ENCODE measurements at regions not wholly inside any gene's neighbourhood (a gene's known extent, or its start where the extent isn't known, plus 50 kb on each side); places are given as distances from the start of the nearest gene placed in this dataset.

- DNase-seq = no peak
Measured at GRCh38 chr3:170643831-170644230, 58.0 kb upstream of the SLC7A14 start.

- no peak for DNase-seq
Measured at GRCh38 chr3:170642882-170643601, 57.2 kb upstream of the SLC7A14 start.

GRCh38 chr3:170641510-170642236 is 55.8 kb upstream of the SLC7A14 start:
- no peak for DNase-seq

GRCh38 chr3:170640737-170641171 is 54.9 kb upstream of the SLC7A14 start:
- no peak for DNase-seq

- no peak for DNase-seq
Measured at GRCh38 chr3:170638988-170639387, 53.1 kb upstream of the SLC7A14 start.

GRCh38 chr3:170637306-170637705 is 51.4 kb upstream of the SLC7A14 start:
- DNase-seq = no peak

GRCh38 chr3:170636400-170636973 is 50.6 kb upstream of the SLC7A14 start:
- no peak for DNase-seq
